GM12878 (cell line): ENCODE measurements at regions not wholly inside any gene's neighbourhood (a gene's known extent, or its start where the extent isn't known, plus 50 kb on each side); places are given as distances from the start of the nearest gene placed in this dataset.

Experiments used
- ATAC-seq: fragments of 200-7000 bp; cut with Tn5 transposase; 3 replicates; pipeline ENCODE4 v1.9.1; 2020; ENCODE audit warnings: mild to moderate bottlenecking, moderate library complexity
- BruUV-seq: library from RNA; stranded (reverse); fragments of 400-500 nt; replicated peaks from 2 replicates; lab custom pipeline; 2021; lab: Mats Ljungman, UMichigan
- CTCF ChIA-PET: fragments of 300-600 bp; sonication (Branson Sonifier 250); formaldehyde crosslinking; extraction: SDS; loops from one replicate; lab custom pipeline; 2021; ENCODE audit warnings: inconsistent platforms; lab: Yijun Ruan, JAX
- POLR2A ChIA-PET: fragments of 350-600 bp; formaldehyde crosslinking; extraction: SDS; loops from one replicate; lab custom pipeline; 2021; ENCODE audit warnings: inconsistent platforms; lab: Charles Lee
- RAD21 ChIA-PET: fragments of 300-600 bp; sonication (Branson Sonifier 250); formaldehyde crosslinking; loops from one replicate; lab custom pipeline; 2023; ENCODE audit warnings: antibody characterized with exemption; ENCODE audit not compliant: unreplicated experiment; lab: Charles Lee
- SMC1A ChIA-PET: fragments of 300-600 bp; sonication (Branson Sonifier 250); formaldehyde crosslinking; loops from one replicate; lab custom pipeline; 2023; ENCODE audit not compliant: unreplicated experiment, uncharacterized antibody; lab: Charles Lee
- DNase-seq: peaks from one replicate; pipeline ENCODE4 v3.0.0-alpha.2; 2011; ENCODE audit warnings: low read depth, low spot score
- FAIRE-seq: peaks from 3 replicates; lab custom pipeline; 2011; peaks lifted over from hg19 to GRCh38; lab: Jason Lieb, UNC
- H2AFZ ChIP-seq: 2 replicates; pipeline ENCODE4 v1.6.0; 2011; ENCODE audit warnings: low read depth, low read length, control low read depth; ENCODE audit not compliant: control insufficient read depth
- H3K27ac ChIP-seq: 2 replicates; pipeline ENCODE4 v1.5.1; 2011; ENCODE audit warnings: control low read depth; ENCODE audit not compliant: control insufficient read depth, insufficient read depth
- H3K27me3 ChIP-seq, 2 experiments: replicated peaks in 1 of 2; 2 replicates each; pipeline versions ENCODE4 v1.6.0 to v1.6.1; 2011; ENCODE audit warnings: low read length in 1 of 2; ENCODE audit not compliant: control insufficient read depth in 2 of 2, insufficient read depth in 2 of 2
- H3K36me3 ChIP-seq, 2 experiments: 2 replicates each; pipeline ENCODE4 v1.5.1; 2011; ENCODE audit warnings: low read length in 1 of 2; ENCODE audit not compliant: control insufficient read depth in 2 of 2, insufficient read depth in 2 of 2
- H3K4me1 ChIP-seq: 2 replicates; pipeline ENCODE4 v1.6.1; 2011; ENCODE audit warnings: mild to moderate bottlenecking, low read length, moderate library complexity, mixed read lengths; ENCODE audit not compliant: control insufficient read depth, insufficient read depth
- H3K4me2 ChIP-seq: 2 replicates; pipeline ENCODE4 v1.6.0; 2011; ENCODE audit warnings: control low read depth; ENCODE audit not compliant: control insufficient read depth, insufficient read depth
- H3K4me3 ChIP-seq: fragments of 200-600 bp; sonication (generic); 2 replicates; pipeline ENCODE4 v1.5.1; 2016
- H3K79me2 ChIP-seq: 2 replicates; pipeline ENCODE4 v1.6.0; 2011; ENCODE audit warnings: low read length; ENCODE audit not compliant: control insufficient read depth, insufficient read depth
- H3K9ac ChIP-seq: 2 replicates; pipeline ENCODE4 v1.8.0; 2011; ENCODE audit warnings: low read length, control low read depth, mixed read lengths; ENCODE audit not compliant: control insufficient read depth, insufficient read depth
- H3K9me3 ChIP-seq: replicated peaks from 3 replicates; pipeline ENCODE4 v1.5.1; 2011; ENCODE audit warnings: mild to moderate bottlenecking, low read length; ENCODE audit not compliant: control insufficient read depth, insufficient read depth
- H4K20me1 ChIP-seq: 2 replicates; pipeline ENCODE4 v1.6.0; 2011; ENCODE audit not compliant: control insufficient read depth, insufficient read depth
- DPF2 ChIP-seq: fragments of 450-650 bp; IDR thresholded peaks from 2 replicates; pipeline ENCODE4 v1.6.1; 2017; ENCODE audit warnings: mild to moderate bottlenecking
- EGR1 ChIP-seq, 2 experiments: IDR thresholded peaks; 1 replicate in 1 of 2; 2 replicates in 1 of 2; pipeline ENCODE4 v1.6.1; 2011 to 2012; ENCODE audit warnings: low read depth in 2 of 2, low read length in 2 of 2, borderline replicate concordance in 1 of 2, mild to moderate bottlenecking in 1 of 2, moderate library complexity in 1 of 2
- FOS ChIP-seq: IDR thresholded peaks from 3 replicates; pipeline ENCODE4 v1.6.1; 2011; ENCODE audit warnings: borderline replicate concordance; ENCODE audit not compliant: insufficient read length; ENCODE audit errors: extremely low read depth
- GATAD2B ChIP-seq: fragments of 450-650 bp; conservative IDR thresholded peaks from 2 replicates; pipeline ENCODE4 v1.6.1; 2017; ENCODE audit warnings: low read depth, mild to moderate bottlenecking, moderate library complexity
- IKZF1 ChIP-seq: fragments of 450-650 bp; conservative IDR thresholded peaks from 2 replicates; pipeline ENCODE4 v1.6.1; 2017; ENCODE audit warnings: antibody characterized with exemption, mild to moderate bottlenecking
- NFXL1 ChIP-seq: fragments of 450-650 bp; IDR thresholded peaks from 2 replicates; pipeline ENCODE4 v1.6.1; 2017; ENCODE audit warnings: antibody characterized with exemption, mild to moderate bottlenecking, borderline replicate concordance
- PAX5 ChIP-seq: IDR thresholded peaks from 2 replicates; pipeline ENCODE4 v1.6.1; 2011; ENCODE audit warnings: low read depth, low read length, borderline replicate concordance
- POLR2AphosphoS2 ChIP-seq: IDR thresholded peaks from 2 replicates; pipeline ENCODE4 v1.6.1; 2011; ENCODE audit warnings: low read depth, mild to moderate bottlenecking, low read length, improper control_type of control experiment, moderate library complexity
- SRF ChIP-seq, 2 experiments: IDR thresholded peaks; 2 replicates each; pipeline ENCODE4 v1.6.1; 2011; ENCODE audit warnings: low read depth in 2 of 2, low read length in 2 of 2, mild to moderate bottlenecking in 1 of 2, moderate library complexity in 1 of 2
- SUZ12 ChIP-seq: fragments of 200-600 bp; sonication (generic); IDR thresholded peaks from one replicate; pipeline ENCODE4 v1.6.1; 2018; ENCODE audit warnings: antibody characterized with exemption, mild to moderate bottlenecking; ENCODE audit not compliant: unreplicated experiment
- WRNIP1 ChIP-seq: IDR thresholded peaks from 2 replicates; pipeline ENCODE4 v1.6.1; 2011; ENCODE audit warnings: low read depth, low read length, improper control_type of control experiment, borderline replicate concordance
- ZSCAN29 ChIP-seq: fragments of 450-650 bp; IDR thresholded peaks from 2 replicates; pipeline ENCODE4 v1.6.1; 2017; ENCODE audit warnings: mild to moderate bottlenecking, moderate library complexity
- WGBS: methylation state at CpG from one replicate; pipeline ENCODE4 v1.1.6; 2016; ENCODE audit warnings: low lambda C conversion rate; ENCODE audit not compliant: insufficient replicate concordance, insufficient coverage; ENCODE audit errors: missing lambda C conversion rate; 5-methylcytosine and 5-hydroxymethylcytosine counted together
- in situ Hi-C: fragments of 300-500 bp; cut with MboI; formaldehyde crosslinking; loops from 9 replicates; pipeline ENCODE4 v1.14.3; 2018; ENCODE audit warnings: mixed read lengths
- intact Hi-C: fragments of 100-400 bp; cut with micrococcal nuclease; formaldehyde crosslinking; loops from one replicate; pipeline ENCODE4 v1.14.2; 2022; ENCODE audit not compliant: unreplicated experiment
- TF ChIP-seq, protein P1 (sequence below): fragments of 450-650 bp; IDR thresholded peaks from 2 replicates; pipeline ENCODE4 v1.6.1; 2017; ENCODE audit warnings: low read depth, mild to moderate bottlenecking, moderate library complexity

DNA sequence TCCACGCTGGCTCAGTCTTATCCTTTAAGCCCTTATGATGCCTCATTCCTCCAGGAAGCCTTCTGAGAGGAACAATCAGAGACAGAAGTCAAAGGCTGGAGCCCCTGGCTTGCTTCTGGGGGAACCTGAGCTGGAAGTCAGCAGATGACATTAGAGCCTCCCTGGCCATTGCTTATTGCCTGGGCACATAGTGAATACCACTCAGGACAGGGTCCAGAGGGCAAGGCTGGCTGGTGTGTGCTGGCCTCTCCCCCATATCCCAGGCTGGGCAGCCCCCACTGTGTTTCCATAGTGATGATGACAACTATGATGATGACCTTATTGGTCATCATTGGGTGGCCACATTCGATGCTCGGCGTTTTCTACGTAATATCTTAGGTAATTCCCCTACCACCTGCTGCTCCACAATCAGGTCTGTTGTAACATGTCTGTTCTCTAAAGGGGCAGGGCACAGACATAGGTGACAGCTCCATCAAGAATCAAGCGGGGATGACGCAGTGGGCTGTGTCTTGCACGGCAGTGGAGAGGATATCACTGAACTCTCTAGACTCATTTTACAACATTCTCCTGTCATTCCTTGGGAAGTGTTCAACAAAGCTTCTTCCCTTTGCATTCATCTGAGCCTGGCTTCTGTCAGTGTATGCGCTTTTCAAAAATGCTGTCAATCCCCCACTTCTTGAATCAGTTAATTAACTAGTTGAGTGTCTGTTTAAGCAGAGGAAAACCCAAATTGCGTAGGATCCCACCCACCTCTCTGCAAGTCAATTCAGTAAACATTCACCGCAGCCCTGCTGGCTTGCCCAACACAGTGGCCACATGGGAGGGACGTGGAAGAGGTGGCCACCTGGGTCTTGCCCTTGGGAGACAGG, 89.4 kb upstream of the TSHZ3 start:
- Histone ChIP-seq H4K20me1 (no peaks in the 10 kb centered on the region), H3K4me2 (no peak overlapping the region), H3K36me3 (no peaks in the 10 kb centered on the region), H3K9me3 (no peaks in the 10 kb centered on the region; the same call in 2 of the 3 replicates), H3K9ac (no peak overlapping the region), H2AFZ (no peak overlapping the region), H3K79me2 (no peaks in the 10 kb centered on the region), H3K27me3 (no peaks in the 10 kb centered on the region), H3K4me3 (no peak overlapping the region), H3K27ac (no peak overlapping the region), H3K4me1 (no peaks in the 10 kb centered on the region)
- ChIA-PET POLR2A (no interaction called here), RAD21 (no interaction called here), SMC1A (no interaction called here), CTCF (no interaction called here)
- no TSS peak for BruUV-seq
- no peak for DNase-seq
- in situ Hi-C loops = no loop called here
- TF ChIP-seq EGR1 (IDR thresholded peaks at IDR 0.05; ENCODE audit: borderline replicate concordance in 1 of 2, low read depth in 2 of 2, low read length in 2 of 2) = no peak
- TF ChIP-seq SRF (IDR thresholded peaks at IDR 0.05; ENCODE audit: low read depth in 2 of 2, low read length in 2 of 2) = no peak
- TF ChIP-seq POLR2AphosphoS2 = no peak
- no peak for TF ChIP-seq FOS
- no peak for TF ChIP-seq IKZF1
- TF ChIP-seq, protein P1, sequence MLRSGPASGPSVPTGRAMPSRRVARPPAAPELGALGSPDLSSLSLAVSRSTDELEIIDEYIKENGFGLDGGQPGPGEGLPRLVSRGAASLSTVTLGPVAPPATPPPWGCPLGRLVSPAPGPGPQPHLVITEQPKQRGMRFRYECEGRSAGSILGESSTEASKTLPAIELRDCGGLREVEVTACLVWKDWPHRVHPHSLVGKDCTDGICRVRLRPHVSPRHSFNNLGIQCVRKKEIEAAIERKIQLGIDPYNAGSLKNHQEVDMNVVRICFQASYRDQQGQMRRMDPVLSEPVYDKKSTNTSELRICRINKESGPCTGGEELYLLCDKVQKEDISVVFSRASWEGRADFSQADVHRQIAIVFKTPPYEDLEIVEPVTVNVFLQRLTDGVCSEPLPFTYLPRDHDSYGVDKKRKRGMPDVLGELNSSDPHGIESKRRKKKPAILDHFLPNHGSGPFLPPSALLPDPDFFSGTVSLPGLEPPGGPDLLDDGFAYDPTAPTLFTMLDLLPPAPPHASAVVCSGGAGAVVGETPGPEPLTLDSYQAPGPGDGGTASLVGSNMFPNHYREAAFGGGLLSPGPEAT = no peak
- TF ChIP-seq ZSCAN29 = no peak
- no peak for TF ChIP-seq PAX5
- TF ChIP-seq NFXL1 = no peak
- no peak for TF ChIP-seq WRNIP1
- no peak for TF ChIP-seq SUZ12
- no peak for TF ChIP-seq GATAD2B
- TF ChIP-seq DPF2 = no peak
- FAIRE-seq = no peak
- intact Hi-C loops = no loop called here
- 28% methylated on average over 12 of the region's 12 CpGs for WGBS
- no peak for ATAC-seq
